Activated CD4-positive, alpha-beta T cell treated with anti-CD3 and anti-CD28 coated beads, Interleukin-2, amount 10 ng/mL, durations not matched to agents 7 days and 5 days (primary cell): ENCODE measurements at regions not wholly inside any gene's neighbourhood (a gene's known extent, or its start where the extent isn't known, plus 50 kb on each side); places are given as distances from the start of the nearest gene placed in this dataset.

Experiments used
- CTCF ChIA-PET: fragments of 350-600 bp; sonication (Branson Sonifier 250); formaldehyde crosslinking; loops from one replicate; lab custom pipeline; 2021; ENCODE audit warnings: antibody characterized with exemption; lab: Charles Lee
- POLR2A ChIA-PET: fragments of 350-600 bp; sonication (Branson Sonifier 250); formaldehyde crosslinking; loops from one replicate; lab custom pipeline; 2021; ENCODE audit warnings: antibody characterized with exemption; lab: Charles Lee
- DNase-seq: peaks from one replicate; pipeline ENCODE4 v3.0.0-alpha.2; 2020
- H3K27ac Mint-ChIP-seq: one replicate; pipeline ENCODE4 v1.8.0; 2021; ENCODE audit warnings: mild to moderate bottlenecking, moderate library complexity, mixed read lengths
- H3K27me3 Mint-ChIP-seq: one replicate; pipeline ENCODE4 v1.8.0; 2021; ENCODE audit warnings: mixed read lengths
- H3K36me3 Mint-ChIP-seq: one replicate; pipeline ENCODE4 v1.8.0; 2021; ENCODE audit warnings: low read depth, mixed read lengths
- H3K4me1 Mint-ChIP-seq: one replicate; pipeline ENCODE4 v1.8.0; 2021; ENCODE audit warnings: mixed read lengths
- H3K4me3 Mint-ChIP-seq: one replicate; pipeline ENCODE4 v1.8.0; 2021; ENCODE audit warnings: mild to moderate bottlenecking, moderate library complexity, mixed read lengths
- H3K9me3 Mint-ChIP-seq: one replicate; pipeline ENCODE4 v1.8.0; 2021; ENCODE audit warnings: mixed read lengths

- CTCF ChIA-PET: interaction anchor here (0.6 kb wide), 1 partner anchor 674 kb away, joined by 3 read pairs; no protein-coding TSS in a partner anchor
- Mint-ChIP-seq H3K27me3 (no peaks in the 10 kb centered on the region), H3K4me3 (no peak overlapping the region), H3K4me1 (peaks cover 4% of the 10 kb centered on the region), H3K36me3 (no peaks in the 10 kb centered on the region), H3K27ac (no peak overlapping the region), H3K9me3 (peaks cover 5% of the 10 kb centered on the region)
- no peak for DNase-seq
- POLR2A ChIA-PET: interaction anchor here (0.7 kb wide), 1 partner anchor 140 kb away, joined by 3 read pairs; no protein-coding TSS in a partner anchor
Observed at GRCh38 chr18:38611036-38611964, 1045.7 kb upstream of the CELF4 start.

GRCh38 chr18:38606841-38607240, 1041.2 kb upstream of the CELF4 start:
- Mint-ChIP-seq H3K4me3 (no peak overlapping the region), H3K27me3 (no peaks in the 10 kb centered on the region), H3K36me3 (no peaks in the 10 kb centered on the region), H3K9me3 (peaks cover 4% of the 10 kb centered on the region), H3K27ac (no peak overlapping the region), H3K4me1 (peaks cover 4% of the 10 kb centered on the region)
- POLR2A ChIA-PET: no interaction called here
- CTCF ChIA-PET: no interaction called here
- no peak for DNase-seq

GRCh38 chr18:38602341-38602740, 1036.7 kb upstream of the CELF4 start:
- Mint-ChIP-seq H3K27me3 (no peaks in the 10 kb centered on the region), H3K36me3 (no peaks in the 10 kb centered on the region), H3K4me3 (no peak overlapping the region), H3K9me3 (peaks cover 2% of the 10 kb centered on the region), H3K27ac (no peak overlapping the region), H3K4me1 (no peaks in the 10 kb centered on the region)
- CTCF ChIA-PET: interaction anchor here (0.6 kb wide), 1 partner anchor 979 kb away, joined by 3 read pairs; no protein-coding TSS in a partner anchor
- DNase-seq: no peak
- POLR2A ChIA-PET: no interaction called here

GRCh38 chr18:38587571-38587970, 1022.0 kb upstream of the CELF4 start:
- H3K27ac Mint-ChIP-seq: no peak overlapping the region
- POLR2A ChIA-PET: no interaction called here
- H3K4me1 Mint-ChIP-seq: no peaks in the 10 kb centered on the region
- DNase-seq: no peak
- no peak overlapping the region for H3K4me3 Mint-ChIP-seq
- H3K9me3 Mint-ChIP-seq: no peaks in the 10 kb centered on the region
- CTCF ChIA-PET: no interaction called here
- H3K36me3 Mint-ChIP-seq: no peaks in the 10 kb centered on the region
- no peaks in the 10 kb centered on the region for H3K27me3 Mint-ChIP-seq

- H3K36me3 Mint-ChIP-seq: no peaks in the 10 kb centered on the region
Observed at GRCh38 chr18:38586327-38586726, 1020.7 kb upstream of the CELF4 start.

GRCh38 chr18:38579764-38580163, 1014.2 kb upstream of the CELF4 start:
- no peak for DNase-seq
- ChIA-PET CTCF (interaction anchor here (0.6 kb wide), 2 partner anchors 18 to 34 kb away, joined by 3 read pairs; no protein-coding TSS in a partner anchor), POLR2A (no interaction called here)
- H3K4me1 Mint-ChIP-seq: peaks cover 16% of the 10 kb centered on the region
- H3K4me3 Mint-ChIP-seq: no peak overlapping the region
- H3K9me3 Mint-ChIP-seq: peaks cover 4% of the 10 kb centered on the region
- no peak overlapping the region for H3K27ac Mint-ChIP-seq
- H3K27me3 Mint-ChIP-seq: no peaks in the 10 kb centered on the region
- H3K36me3 Mint-ChIP-seq: no peaks in the 10 kb centered on the region

More at GRCh38 chr18:38586327-38586726, 1020.7 kb upstream of the CELF4 start:
- Mint-ChIP-seq H3K4me3 (no peak overlapping the region), H3K27me3 (no peaks in the 10 kb centered on the region), H3K9me3 (no peaks in the 10 kb centered on the region), H3K4me1 (no peaks in the 10 kb centered on the region), H3K27ac (no peak overlapping the region)
- DNase-seq: no peak
- POLR2A ChIA-PET: no interaction called here
- CTCF ChIA-PET: no interaction called here

- no peak overlapping the region for H3K4me3 Mint-ChIP-seq
- ChIA-PET POLR2A (no interaction called here), CTCF (interaction anchor here (0.6 kb wide), 1 partner anchor 72 kb away, joined by 3 read pairs; no protein-coding TSS in a partner anchor)
- peaks cover 16% of the 10 kb centered on the region for H3K4me1 Mint-ChIP-seq
- DNase-seq: no peak
- no peak overlapping the region for H3K27ac Mint-ChIP-seq
- peaks cover 4% of the 10 kb centered on the region for H3K9me3 Mint-ChIP-seq
- H3K27me3 Mint-ChIP-seq: no peaks in the 10 kb centered on the region
- H3K36me3 Mint-ChIP-seq: no peaks in the 10 kb centered on the region
Observed at GRCh38 chr18:38576916-38577315, 1011.3 kb upstream of the CELF4 start.

- ChIA-PET CTCF (no interaction called here), POLR2A (no interaction called here)
- DNase-seq: no peak
- H3K4me3 Mint-ChIP-seq: no peak overlapping the region
- no peaks in the 10 kb centered on the region for H3K36me3 Mint-ChIP-seq
- no peak overlapping the region for H3K27ac Mint-ChIP-seq
- no peaks in the 10 kb centered on the region for H3K27me3 Mint-ChIP-seq
- peaks cover 16% of the 10 kb centered on the region for H3K4me1 Mint-ChIP-seq
- H3K9me3 Mint-ChIP-seq: peaks cover 4% of the 10 kb centered on the region
Observed at GRCh38 chr18:38576349-38576748, 1010.8 kb upstream of the CELF4 start.

GRCh38 chr18:38575648-38576047, 1010.0 kb upstream of the CELF4 start:
- H3K9me3 Mint-ChIP-seq: peaks cover 7% of the 10 kb centered on the region
- H3K27ac Mint-ChIP-seq: no peak overlapping the region
- ChIA-PET CTCF (interaction anchor here (0.6 kb wide), 1 partner anchor 20 kb away, joined by 3 read pairs; no protein-coding TSS in a partner anchor), POLR2A (no interaction called here)
- H3K27me3 Mint-ChIP-seq: no peaks in the 10 kb centered on the region
- H3K4me3 Mint-ChIP-seq: no peak overlapping the region
- H3K36me3 Mint-ChIP-seq: no peaks in the 10 kb centered on the region
- peaks cover 16% of the 10 kb centered on the region for H3K4me1 Mint-ChIP-seq
- no peak for DNase-seq

GRCh38 chr18:38575023-38575422, 1009.4 kb upstream of the CELF4 start:
- no peak for DNase-seq
- Mint-ChIP-seq H3K4me1 (peaks cover 16% of the 10 kb centered on the region), H3K4me3 (no peak overlapping the region), H3K27ac (no peak overlapping the region), H3K36me3 (no peaks in the 10 kb centered on the region), H3K9me3 (peaks cover 7% of the 10 kb centered on the region), H3K27me3 (no peaks in the 10 kb centered on the region)
- ChIA-PET CTCF (no interaction called here), POLR2A (no interaction called here)

- DNase-seq: no peak
- no peaks in the 10 kb centered on the region for H3K27me3 Mint-ChIP-seq
- H3K9me3 Mint-ChIP-seq: peaks cover 7% of the 10 kb centered on the region
- H3K27ac Mint-ChIP-seq: no peak overlapping the region
- H3K36me3 Mint-ChIP-seq: no peaks in the 10 kb centered on the region
- CTCF ChIA-PET: no interaction called here
- no peak overlapping the region for H3K4me3 Mint-ChIP-seq
- POLR2A ChIA-PET: no interaction called here
- H3K4me1 Mint-ChIP-seq: peaks cover 16% of the 10 kb centered on the region
Observed at GRCh38 chr18:38572554-38573111, 1007.0 kb upstream of the CELF4 start.

- Mint-ChIP-seq H3K36me3 (no peaks in the 10 kb centered on the region), H3K9me3 (peaks cover 7% of the 10 kb centered on the region), H3K4me3 (no peak overlapping the region), H3K4me1 (peaks cover 12% of the 10 kb centered on the region), H3K27ac (no peak overlapping the region), H3K27me3 (no peaks in the 10 kb centered on the region)
- no peak for DNase-seq
- ChIA-PET CTCF (interaction anchor here (1.4 kb wide), 1 partner anchor 19 kb away, joined by 4 read pairs; no protein-coding TSS in a partner anchor), POLR2A (no interaction called here)
Observed at GRCh38 chr18:38571651-38572050, 1006.1 kb upstream of the CELF4 start.

GRCh38 chr18:38565513-38565912, 999.9 kb upstream of the CELF4 start:
- Mint-ChIP-seq H3K27ac (no peak overlapping the region), H3K36me3 (no peaks in the 10 kb centered on the region), H3K4me3 (no peak overlapping the region), H3K4me1 (no peaks in the 10 kb centered on the region), H3K9me3 (peaks cover 4% of the 10 kb centered on the region), H3K27me3 (no peaks in the 10 kb centered on the region)
- ChIA-PET POLR2A (no interaction called here), CTCF (no interaction called here)
- DNase-seq: no peak
